T47D (cell line): ENCODE measurements at regions not wholly inside any gene's neighbourhood (a gene's known extent, or its start where the extent isn't known, plus 50 kb on each side); places are given as distances from the start of the nearest gene placed in this dataset.

ENCODE experiments used
- DNase-seq, 2 experiments: peaks; one replicate each; pipeline versions ENCODE4 v3.0.0 to v3.0.0-alpha.2; 2011 to 2012; ENCODE audit warnings: low read depth in 1 of 2, low spot score in 1 of 2
- JUND ChIP-seq: IDR thresholded peaks from 2 replicates; pipeline ENCODE4 v1.6.1; 2012; ENCODE audit warnings: low read depth
- in situ Hi-C: cut with HindIII; loops from 2 replicates; pipeline ENCODE4 v1.10.0; 2016; ENCODE audit warnings: low sequenced_read_pairs, low pct_unique_long_range_greater_than_20kb

DNA sequence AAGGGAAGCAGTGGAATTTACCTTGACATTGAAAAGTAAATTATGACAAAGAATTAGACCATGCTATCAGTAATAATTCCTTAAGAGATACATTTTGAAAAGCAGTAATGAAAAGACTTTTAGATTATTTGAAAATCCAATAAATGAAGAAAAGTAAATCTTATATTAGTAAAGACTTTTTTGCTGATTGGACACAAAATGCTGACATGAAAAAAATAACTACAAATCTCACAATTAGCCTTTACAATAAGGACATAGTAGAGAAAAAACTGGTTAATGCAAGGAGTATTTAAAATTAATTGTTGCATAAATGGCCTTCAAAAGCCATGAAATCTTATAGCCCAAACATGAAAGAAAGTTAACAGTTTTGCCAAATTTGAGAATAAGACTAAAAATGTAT, 446.1 kb upstream of the FAM241A start:
- no peak for DNase-seq
- in situ Hi-C loops, result no loop called here

GRCh38 chr4:111701102-111701501, 444.2 kb upstream of the FAM241A start:
- no peak for DNase-seq
- in situ Hi-C loops, result no loop called here
- no peak for TF ChIP-seq JUND

More for the DNA sequence above, 446.1 kb upstream of the FAM241A start:
- no peak for TF ChIP-seq JUND

- in situ Hi-C loops, result no loop called here
- DNase-seq, result no peak
- no peak for TF ChIP-seq JUND
Measured at GRCh38 chr4:111707491-111707890, 437.8 kb upstream of the FAM241A start.

GRCh38 chr4:111712093-111712677, 433.1 kb upstream of the FAM241A start:
- in situ Hi-C loops, result no loop called here
- no peak for DNase-seq
- no peak for TF ChIP-seq JUND

DNA sequence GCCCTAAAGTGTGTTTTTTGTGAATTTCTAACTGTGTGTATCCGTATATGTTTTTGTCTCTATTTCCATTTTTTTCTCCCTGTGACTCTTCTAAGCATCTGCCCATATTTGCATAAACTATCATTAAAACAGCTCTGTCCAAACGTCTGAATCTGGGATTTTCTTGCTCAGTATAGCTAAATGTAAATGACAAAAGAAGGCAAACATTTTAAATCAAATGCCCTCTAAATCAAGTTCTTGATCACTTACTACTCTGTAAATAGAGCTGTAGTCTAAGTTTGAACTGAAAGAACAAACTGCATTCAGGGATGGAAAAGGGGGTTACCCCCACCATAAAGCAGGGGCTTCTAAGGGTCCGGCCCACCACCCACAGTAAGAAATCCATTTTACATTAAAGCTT, 432.0 kb upstream of the FAM241A start:
- no peak for TF ChIP-seq JUND
- DNase-seq, result no peak
- in situ Hi-C loops, result no loop called here

- in situ Hi-C loops, result no loop called here
- TF ChIP-seq JUND, result no peak
Measured at GRCh38 chr4:111717921-111718320, 427.3 kb upstream of the FAM241A start.

GRCh38 chr4:111718763-111719559, 426.3 kb upstream of the FAM241A start:
- TF ChIP-seq JUND, result no peak
- in situ Hi-C loops, result no loop called here
- no peak for DNase-seq

More at GRCh38 chr4:111717921-111718320, 427.3 kb upstream of the FAM241A start:
- no peak for DNase-seq

DNA sequence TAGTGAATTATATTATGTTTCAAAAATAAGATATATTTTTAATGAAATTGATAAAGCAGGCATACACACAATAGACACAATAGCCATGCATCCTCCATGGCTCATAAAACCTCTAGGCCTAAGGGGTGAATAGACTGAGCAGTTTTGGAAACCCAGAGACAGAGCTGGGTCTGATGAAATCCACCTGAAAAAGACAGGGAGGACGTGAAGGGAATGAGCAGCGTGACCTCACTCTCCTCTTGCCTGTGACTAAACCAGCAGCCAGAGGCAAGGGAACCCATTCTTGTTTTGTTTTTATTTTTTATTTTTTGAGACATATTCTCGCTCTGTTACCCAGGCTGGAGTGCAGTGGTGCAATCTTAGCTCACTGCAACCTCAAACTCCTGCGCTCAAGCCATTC, 424.4 kb upstream of the FAM241A start:
- TF ChIP-seq JUND, result no peak
- DNase-seq, result no peak
- in situ Hi-C loops, result no loop called here

DNA sequence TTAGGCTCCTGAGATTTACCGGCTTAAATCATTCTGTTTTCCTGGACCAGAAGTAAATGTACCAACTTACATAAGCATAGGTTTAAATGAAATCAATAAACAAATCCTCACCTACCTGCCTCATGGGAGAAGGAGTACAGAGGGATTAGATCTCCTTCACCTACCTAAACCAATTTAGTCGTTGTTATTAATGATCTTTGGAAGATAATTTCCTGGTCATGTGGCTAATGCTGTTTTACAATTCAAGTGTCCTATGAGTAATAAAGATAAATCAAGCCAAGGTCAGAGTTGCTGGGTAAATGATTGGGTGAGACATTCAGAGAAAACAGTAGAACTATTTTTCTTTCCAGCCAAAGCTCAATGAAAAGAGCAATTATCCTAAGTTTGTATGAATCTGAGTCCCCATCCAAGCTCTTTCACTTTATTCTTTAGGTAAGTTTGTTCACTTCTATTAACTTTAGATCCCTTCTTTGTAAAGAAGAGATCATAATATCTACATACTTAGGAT, 423.0 kb upstream of the FAM241A start:
- TF ChIP-seq JUND, result no peak
- in situ Hi-C loops, result no loop called here
- no peak for DNase-seq

DNA sequence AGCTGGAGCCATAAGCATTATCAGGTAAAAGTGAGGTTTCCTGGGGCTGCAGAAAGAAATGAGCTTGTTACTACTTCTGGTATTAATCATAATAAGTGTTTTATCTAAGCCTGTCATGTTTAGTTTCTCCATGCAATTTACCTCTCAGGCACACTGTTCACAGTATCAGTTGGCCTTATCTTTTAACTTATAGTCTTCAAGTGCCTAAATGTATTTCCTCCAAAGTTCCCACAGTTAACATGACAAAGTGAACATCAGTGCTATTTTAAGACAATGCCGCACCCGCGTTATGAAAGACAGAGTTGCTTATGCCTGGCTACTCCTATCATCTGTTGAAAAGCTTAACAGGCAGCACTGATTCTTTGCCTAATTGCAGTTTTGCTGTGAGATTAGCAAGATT, 408.7 kb upstream of the FAM241A start:
- no peak for TF ChIP-seq JUND
- in situ Hi-C loops, result no loop called here
- no peak for DNase-seq

GRCh38 chr4:111744847-111745246, 400.4 kb upstream of the FAM241A start:
- TF ChIP-seq JUND, result no peak
- DNase-seq, result no peak
- in situ Hi-C loops, result no loop called here

DNA sequence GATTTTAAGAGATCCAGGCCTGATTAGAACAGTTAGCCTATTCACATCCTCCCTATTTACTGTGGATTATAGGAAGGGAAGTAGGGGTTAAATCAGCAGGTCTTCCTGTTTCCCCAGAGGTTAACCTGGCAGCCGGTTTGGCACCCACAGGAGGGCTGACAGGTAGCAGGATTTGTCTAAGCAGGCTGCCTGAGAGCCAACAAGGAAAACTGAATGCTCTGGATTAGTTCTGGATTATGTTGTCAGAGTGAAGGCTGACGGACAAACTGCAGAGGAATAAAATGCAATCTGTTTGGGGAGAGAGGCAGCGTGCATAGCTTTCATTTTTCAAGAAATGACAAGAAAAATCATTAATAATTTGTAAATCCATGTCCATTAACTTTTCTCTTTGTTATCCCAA, 397.1 kb upstream of the FAM241A start:
- DNase-seq, result no peak

GRCh38 chr4:111754003-111754402, 391.3 kb upstream of the FAM241A start:
- DNase-seq, result no peak
- in situ Hi-C loops, result no loop called here
- TF ChIP-seq JUND, result no peak

More for the DNA sequence above, 397.1 kb upstream of the FAM241A start:
- in situ Hi-C loops, result no loop called here
- no peak for TF ChIP-seq JUND
